GM12872 (cell line): ENCODE measurements at regions not wholly inside any gene's neighbourhood (a gene's known extent, or its start where the extent isn't known, plus 50 kb on each side); places are given as distances from the start of the nearest gene placed in this dataset.

Source experiments
- CTCF ChIP-seq: IDR thresholded peaks from 3 replicates; pipeline ENCODE4 v1.5.1; 2011; ENCODE audit warnings: low read depth, mild to moderate bottlenecking, low read length, moderate library complexity; ENCODE audit not compliant: insufficient read depth

- no peak for TF ChIP-seq CTCF
These were observed 455.5 kb downstream of the NUF2 start for GRCh38 chr1:163777205-163777604.

GRCh38 chr1:163781146-163781545 is 459.4 kb downstream of the NUF2 start:
- TF ChIP-seq CTCF: no peak

GRCh38 chr1:163785868-163786405 is 464.2 kb downstream of the NUF2 start:
- TF ChIP-seq CTCF: no peak

- no peak for TF ChIP-seq CTCF
These were observed 468.2 kb downstream of the NUF2 start for GRCh38 chr1:163789911-163790310.

GRCh38 chr1:163794551-163794950 is 472.8 kb downstream of the NUF2 start:
- no peak for TF ChIP-seq CTCF

- TF ChIP-seq CTCF: no peak
These were observed 474.7 kb downstream of the NUF2 start for GRCh38 chr1:163796394-163796821.

- no peak for TF ChIP-seq CTCF
These were observed 476.1 kb downstream of the NUF2 start for GRCh38 chr1:163797816-163798215.

GRCh38 chr1:163799190-163799805 is 477.5 kb downstream of the NUF2 start:
- no peak for TF ChIP-seq CTCF
